GM12873 (cell line): ENCODE measurements at regions not wholly inside any gene's neighbourhood (a gene's known extent, or its start where the extent isn't known, plus 50 kb on each side); places are given as distances from the start of the nearest gene placed in this dataset.

ENCODE experiments used
- CTCF ChIP-seq: IDR thresholded peaks from 2 replicates; pipeline ENCODE4 v1.5.1; 2012; ENCODE audit warnings: low read depth, mild to moderate bottlenecking, moderate library complexity, low read length, control low read depth; ENCODE audit not compliant: insufficient read depth; ENCODE audit errors: missing control alignments

GRCh38 chr20:53816872-53817398 lies 223.3 kb upstream of the ZNF217 start:
- TF ChIP-seq CTCF, result no peak

GRCh38 chr20:53815509-53815908 lies 221.9 kb upstream of the ZNF217 start:
- no peak for TF ChIP-seq CTCF

GRCh38 chr20:53814060-53814459 lies 220.4 kb upstream of the ZNF217 start:
- no peak for TF ChIP-seq CTCF

- TF ChIP-seq CTCF, result no peak
These were observed 220.0 kb upstream of the ZNF217 start for GRCh38 chr20:53813636-53814035.

- TF ChIP-seq CTCF, result no peak
These were observed 217.9 kb upstream of the ZNF217 start for GRCh38 chr20:53811577-53811976.

- no peak for TF ChIP-seq CTCF
These were observed 217.2 kb upstream of the ZNF217 start for GRCh38 chr20:53810661-53811355.

- TF ChIP-seq CTCF, result no peak
These were observed 216.2 kb upstream of the ZNF217 start for GRCh38 chr20:53809728-53810365.
